Epithelial cell of esophagus (primary cell): ENCODE measurements at regions not wholly inside any gene's neighbourhood (a gene's known extent, or its start where the extent isn't known, plus 50 kb on each side); places are given as distances from the start of the nearest gene placed in this dataset.

Source experiments
- DNase-seq: peaks from one replicate; pipeline ENCODE4 v3.0.0; 2010; ENCODE audit warnings: low read depth
- H3K4me3 ChIP-seq: 2 replicates; pipeline ENCODE4 v1.5.1; 2011; ENCODE audit warnings: mild to moderate bottlenecking, low read length, control low read depth
- CTCF ChIP-seq: IDR thresholded peaks from 2 replicates; pipeline ENCODE4 v1.5.1; 2011; ENCODE audit warnings: low read depth, mild to moderate bottlenecking, low read length, control low read depth, inconsistent platforms; ENCODE audit not compliant: insufficient read depth; ENCODE audit errors: missing control alignments

- H3K4me3 ChIP-seq: no peak overlapping the region
- no peak for DNase-seq
- TF ChIP-seq CTCF: no peak
Observed at GRCh38 chr9:535356-535755, 306.1 kb upstream of the DMRT1 start.

GRCh38 chr9:536597-537511, 304.6 kb upstream of the DMRT1 start:
- H3K4me3 ChIP-seq: no peak overlapping the region
- no peak for TF ChIP-seq CTCF

GRCh38 chr9:543478-543877, 298.0 kb upstream of the DMRT1 start:
- no peak overlapping the region for H3K4me3 ChIP-seq
- no peak for DNase-seq
- TF ChIP-seq CTCF: no peak

More at GRCh38 chr9:536597-537511, 304.6 kb upstream of the DMRT1 start:
- peak; percentile 42 for DNase-seq

- peak; percentile 16 for DNase-seq
Observed at GRCh38 chr9:545480-545879, 296.0 kb upstream of the DMRT1 start.

GRCh38 chr9:546235-546634, 295.3 kb upstream of the DMRT1 start:
- no peak for TF ChIP-seq CTCF
- H3K4me3 ChIP-seq: no peak overlapping the region
- peak; percentile 25 for DNase-seq

More at GRCh38 chr9:545480-545879, 296.0 kb upstream of the DMRT1 start:
- no peak for TF ChIP-seq CTCF
- no peak overlapping the region for H3K4me3 ChIP-seq

GRCh38 chr9:546797-547223, 294.7 kb upstream of the DMRT1 start:
- peak; percentile 45 for TF ChIP-seq CTCF
- H3K4me3 ChIP-seq: no peak overlapping the region
- peak; percentile 33 for DNase-seq

- no peak overlapping the region for H3K4me3 ChIP-seq
Observed at GRCh38 chr9:547314-547713, 294.2 kb upstream of the DMRT1 start.

More at GRCh38 chr9:547314-547713, 294.2 kb upstream of the DMRT1 start:
- DNase-seq: no peak
- no peak for TF ChIP-seq CTCF
